ENCODE measurements at regions not wholly inside any gene's neighbourhood (a gene's known extent, or its start where the extent isn't known, plus 50 kb on each side); places are given as distances from the start of the nearest gene placed in this dataset.

- TF ChIP-seq POLR2A (IDR thresholded peaks at IDR 0.05): no peak
- TF ChIP-seq, protein P1, sequence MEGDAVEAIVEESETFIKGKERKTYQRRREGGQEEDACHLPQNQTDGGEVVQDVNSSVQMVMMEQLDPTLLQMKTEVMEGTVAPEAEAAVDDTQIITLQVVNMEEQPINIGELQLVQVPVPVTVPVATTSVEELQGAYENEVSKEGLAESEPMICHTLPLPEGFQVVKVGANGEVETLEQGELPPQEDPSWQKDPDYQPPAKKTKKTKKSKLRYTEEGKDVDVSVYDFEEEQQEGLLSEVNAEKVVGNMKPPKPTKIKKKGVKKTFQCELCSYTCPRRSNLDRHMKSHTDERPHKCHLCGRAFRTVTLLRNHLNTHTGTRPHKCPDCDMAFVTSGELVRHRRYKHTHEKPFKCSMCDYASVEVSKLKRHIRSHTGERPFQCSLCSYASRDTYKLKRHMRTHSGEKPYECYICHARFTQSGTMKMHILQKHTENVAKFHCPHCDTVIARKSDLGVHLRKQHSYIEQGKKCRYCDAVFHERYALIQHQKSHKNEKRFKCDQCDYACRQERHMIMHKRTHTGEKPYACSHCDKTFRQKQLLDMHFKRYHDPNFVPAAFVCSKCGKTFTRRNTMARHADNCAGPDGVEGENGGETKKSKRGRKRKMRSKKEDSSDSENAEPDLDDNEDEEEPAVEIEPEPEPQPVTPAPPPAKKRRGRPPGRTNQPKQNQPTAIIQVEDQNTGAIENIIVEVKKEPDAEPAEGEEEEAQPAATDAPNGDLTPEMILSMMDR (IDR thresholded peaks at IDR 0.05): no peak
- no peak for TF ChIP-seq POLR2AphosphoS5 (IDR thresholded peaks at IDR 0.05; ENCODE audit: insufficient read depth in 1 of 2, low read depth in 1 of 2)
Measured at GRCh38 chr11:112786886-112787530, 174.2 kb upstream of the NCAM1 start.

Data from vagina (tissue), 2 donors.